OCI-LY1 (cell line): ENCODE measurements at regions not wholly inside any gene's neighbourhood (a gene's known extent, or its start where the extent isn't known, plus 50 kb on each side); places are given as distances from the start of the nearest gene placed in this dataset.

Experiments
- CTCF ChIP-seq: fragments of 200-600 bp; sonication (generic), shearing (Covaris generic); IDR thresholded peaks from 2 replicates; pipeline ENCODE4 v1.5.1; 2017; ENCODE audit warnings: mild to moderate bottlenecking, antibody characterized with exemption, low read length, moderate library complexity, mixed read lengths
- EZH2 ChIP-seq: fragments of 200-600 bp; sonication (generic), shearing (Covaris generic); IDR thresholded peaks from 2 replicates; pipeline ENCODE4 v1.8.0; 2017; ENCODE audit warnings: borderline replicate concordance, mixed run types, mild to moderate bottlenecking, antibody characterized with exemption, low read length, moderate library complexity, mixed read lengths

DNA sequence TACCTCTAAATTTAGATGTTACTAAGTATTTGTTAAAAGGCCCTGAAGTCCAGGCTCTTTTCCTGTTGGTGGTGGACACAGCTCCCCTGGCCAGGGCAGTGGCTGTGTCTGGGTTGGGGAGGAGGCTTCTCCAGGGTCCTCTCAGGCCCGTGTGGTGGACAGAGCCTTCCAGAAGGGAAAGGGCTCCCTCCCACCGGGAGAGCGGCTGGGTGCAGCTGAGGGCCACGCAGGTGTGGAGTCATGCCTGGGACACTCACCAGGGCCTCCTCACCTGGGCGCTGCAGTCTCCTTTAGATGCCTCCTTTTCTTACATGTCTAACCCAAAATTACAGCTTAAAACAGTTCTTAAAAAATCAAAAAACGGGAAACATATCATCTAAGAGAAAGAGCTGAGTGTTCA, 128.2 kb upstream of the TCERG1L start:
- TF ChIP-seq CTCF: no peak
- no peak for TF ChIP-seq EZH2
